ENCODE measurements at regions not wholly inside any gene's neighbourhood (a gene's known extent, or its start where the extent isn't known, plus 50 kb on each side); places are given as distances from the start of the nearest gene placed in this dataset.

GRCh38 chr11:25159341-25159740, 662.5 kb downstream of the LUZP2 start:
- Histone ChIP-seq H3K27me3 (ENCODE audit: insufficient read depth in 3 of 3, low read length in 2 of 3) (no peaks in the 10 kb centered on the region), H3K27ac (no peak overlapping the region), H3K36me3 (ENCODE audit: insufficient read depth in 1 of 2, low read depth in 1 of 2) (no peaks in the 10 kb centered on the region), H3K4me1 (no peaks in the 10 kb centered on the region), H3K9me3 (peaks cover 3% of the 10 kb centered on the region), H3K4me3 (no peak overlapping the region)
- no peak for TF ChIP-seq CTCF (IDR thresholded peaks at IDR 0.05)
- DNase-seq (no peak), ATAC-seq (no peak)
- 78 to 90% (median 86%) methylated on average over 2 of the region's 2 CpGs for WGBS, 3 donors
- intact Hi-C loops (cut with DNase I) = loop anchor here in 1 of 2 donors (10.0 kb wide), 1 partner anchor 65 kb away; no protein-coding TSS in a partner anchor

GRCh38 chr11:25163421-25163820, 666.6 kb downstream of the LUZP2 start:
- DNase-seq (no peak), ATAC-seq (no peak)
- Histone ChIP-seq H3K4me3 (no peak overlapping the region), H3K27ac (no peak overlapping the region), H3K4me1 (no peaks in the 10 kb centered on the region), H3K36me3 (ENCODE audit: insufficient read depth in 1 of 2, low read depth in 1 of 2) (no peaks in the 10 kb centered on the region), H3K9me3 (no peaks in the 10 kb centered on the region), H3K27me3 (ENCODE audit: insufficient read depth in 3 of 3, low read length in 2 of 3) (no peaks in the 10 kb centered on the region)
- intact Hi-C loops (cut with DNase I) = no loop called here
- no peak for TF ChIP-seq CTCF (IDR thresholded peaks at IDR 0.05)

GRCh38 chr11:25180187-25180586, 683.3 kb downstream of the LUZP2 start:
- 11 to 38% (median 31%) methylated on average over 1 of the region's 1 CpG for WGBS, 3 donors
- ATAC-seq = no peak
- Histone ChIP-seq H3K4me3 (no peak overlapping the region), H3K4me1 (no peaks in the 10 kb centered on the region), H3K27me3 (ENCODE audit: insufficient read depth in 3 of 3, low read length in 2 of 3) (no peaks in the 10 kb centered on the region), H3K27ac (no peak overlapping the region), H3K9me3 (no peaks in the 10 kb centered on the region), H3K36me3 (ENCODE audit: insufficient read depth in 1 of 2, low read depth in 1 of 2) (no peaks in the 10 kb centered on the region)
- no peak for TF ChIP-seq CTCF (IDR thresholded peaks at IDR 0.05)
- no peak for DNase-seq
- intact Hi-C loops (cut with DNase I) = no loop called here

- no peak for DNase-seq
- intact Hi-C loops (cut with DNase I) = no loop called here
These were observed 686.6 kb downstream of the LUZP2 start for GRCh38 chr11:25183411-25183810.

More at GRCh38 chr11:25183411-25183810, 686.6 kb downstream of the LUZP2 start:
- Histone ChIP-seq H3K27ac (no peak overlapping the region), H3K4me3 (no peak overlapping the region), H3K4me1 (no peaks in the 10 kb centered on the region), H3K36me3 (ENCODE audit: insufficient read depth in 1 of 2, low read depth in 1 of 2) (no peaks in the 10 kb centered on the region), H3K9me3 (no peaks in the 10 kb centered on the region), H3K27me3 (ENCODE audit: insufficient read depth in 3 of 3, low read length in 2 of 3) (no peaks in the 10 kb centered on the region)
- no peak for ATAC-seq
- WGBS, 3 donors = 60 to 78% (median 68%) methylated on average over 1 of the region's 1 CpG
- no peak for TF ChIP-seq CTCF (IDR thresholded peaks at IDR 0.05)
